Left kidney (tissue), 1 donor: ENCODE measurements at regions not wholly inside any gene's neighbourhood (a gene's known extent, or its start where the extent isn't known, plus 50 kb on each side); places are given as distances from the start of the nearest gene placed in this dataset.

Experiments
- DNase-seq: peaks from one replicate; pipeline ENCODE4 v3.0.0-alpha.2; 2013

DNA sequence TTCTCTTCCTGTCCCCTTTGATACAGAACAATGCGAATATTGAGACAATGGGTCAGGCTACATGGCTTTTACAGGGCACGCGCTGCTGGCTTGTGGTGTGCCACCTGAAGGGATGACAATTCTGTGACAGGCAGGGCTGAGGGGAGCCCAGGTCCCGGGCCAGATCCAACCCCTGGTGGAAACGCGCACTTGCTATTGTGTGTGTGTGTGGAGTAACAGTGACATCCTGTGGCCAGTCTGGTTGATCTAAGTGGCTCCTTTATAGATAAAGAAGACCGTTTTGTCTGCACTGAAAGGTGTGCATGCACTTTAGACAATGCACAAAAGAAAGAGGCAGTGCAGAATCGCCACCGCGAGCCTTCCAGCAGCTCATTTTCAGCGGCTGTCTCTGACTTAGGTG, 273.6 kb downstream of the HRH4 start:
- peak; percentile 60 for DNase-seq

DNA sequence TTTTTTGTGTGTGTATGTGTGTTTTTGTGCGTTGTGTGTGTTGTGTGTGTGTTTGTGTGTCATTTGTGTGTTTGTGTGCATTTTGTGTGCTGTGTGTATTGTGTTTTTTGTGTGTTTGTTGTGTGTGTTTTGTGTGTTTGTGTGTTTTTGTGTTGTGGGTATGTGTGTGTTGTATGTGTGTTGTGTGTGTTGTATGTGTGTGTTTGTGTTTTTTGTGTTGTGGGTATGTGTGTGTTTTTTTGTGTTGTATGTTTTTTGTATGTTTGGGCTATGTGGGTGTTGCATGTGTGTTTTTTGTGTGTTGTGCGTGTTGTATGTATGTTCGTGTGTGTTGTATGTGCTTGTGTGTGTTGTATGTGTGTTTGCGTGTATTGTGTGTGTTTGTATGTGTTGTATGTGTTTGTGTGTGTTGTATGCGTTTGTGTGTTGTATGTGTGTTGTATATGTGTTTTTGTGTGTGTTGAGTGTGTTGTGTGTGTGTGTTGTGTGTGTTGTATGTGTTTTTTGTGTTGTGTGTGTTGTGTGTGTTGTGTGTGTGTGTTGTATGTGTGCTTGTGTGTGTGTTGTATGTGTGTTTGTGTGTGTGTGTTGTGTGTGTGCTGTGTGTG, 275.3 kb downstream of the HRH4 start:
- DNase-seq = no peak

DNA sequence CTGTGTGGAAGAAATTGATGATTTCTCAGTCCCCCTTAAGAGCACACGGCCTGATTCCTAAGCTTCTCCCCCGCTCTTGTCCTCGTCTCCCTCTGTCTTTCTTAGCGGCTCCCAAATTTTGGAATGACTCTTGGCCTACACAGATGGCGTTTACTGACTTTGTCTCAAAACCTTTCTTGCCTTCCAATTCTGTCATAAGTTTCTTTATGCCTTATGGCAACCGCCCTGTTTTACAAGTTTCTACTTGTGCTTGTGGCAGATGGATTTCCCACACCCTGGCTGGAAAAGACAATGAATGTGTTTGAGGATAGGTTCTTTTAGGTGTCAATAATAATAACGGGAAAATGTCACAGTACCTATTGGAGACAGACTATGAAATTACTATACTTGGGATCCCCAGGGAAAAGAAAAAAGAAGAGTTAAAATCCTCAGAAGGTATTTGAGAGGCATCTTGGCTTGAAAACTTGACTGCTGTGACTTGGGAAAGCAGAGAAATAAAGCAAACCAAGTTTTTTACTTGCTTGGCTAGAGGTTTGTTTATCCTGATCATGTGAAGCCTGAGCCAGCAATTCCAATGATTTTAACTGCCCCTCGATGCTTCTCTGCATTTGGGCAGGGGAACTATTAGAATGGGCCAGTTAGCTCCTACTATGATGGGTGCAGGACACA, 276.4 kb downstream of the HRH4 start:
- DNase-seq = no peak

DNA sequence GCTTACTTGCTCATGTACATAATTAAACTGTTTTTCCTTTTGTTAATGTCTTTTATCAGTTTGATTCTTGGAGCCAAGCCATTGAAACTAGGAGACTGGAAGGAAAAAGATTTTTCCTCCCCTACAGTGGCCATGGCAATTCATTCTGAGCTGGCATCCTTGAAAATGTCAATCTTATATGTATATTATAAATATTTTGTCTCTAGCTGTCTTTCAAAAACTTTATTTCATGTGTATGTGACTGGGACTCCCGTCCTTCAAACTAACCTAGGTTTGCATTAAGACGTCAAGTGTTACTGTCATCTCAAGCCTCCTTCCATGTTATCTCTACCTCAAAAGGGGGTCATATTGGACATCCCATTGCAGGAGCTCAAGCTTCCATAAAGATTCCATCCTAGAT, 280.4 kb downstream of the HRH4 start:
- no peak for DNase-seq

DNA sequence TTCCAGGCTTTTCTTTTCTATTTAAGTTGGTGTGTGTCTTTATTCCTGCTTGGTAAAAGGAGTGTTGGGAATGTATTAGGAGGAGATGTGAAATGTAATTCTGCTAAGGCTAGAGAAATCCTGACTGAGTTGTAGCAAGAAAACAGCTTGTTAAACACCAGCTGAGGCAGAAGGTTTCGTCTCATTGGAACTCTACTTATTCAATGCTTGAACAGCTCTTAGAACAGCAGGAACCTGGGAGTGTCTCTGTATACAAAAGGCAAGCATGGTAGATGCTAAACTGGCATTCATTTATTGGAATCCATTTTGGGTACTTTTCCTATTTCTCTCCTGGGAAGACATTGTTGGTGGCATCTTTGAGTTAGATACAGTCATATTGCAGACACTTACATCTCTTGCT, 280.9 kb downstream of the HRH4 start:
- DNase-seq = no peak

DNA sequence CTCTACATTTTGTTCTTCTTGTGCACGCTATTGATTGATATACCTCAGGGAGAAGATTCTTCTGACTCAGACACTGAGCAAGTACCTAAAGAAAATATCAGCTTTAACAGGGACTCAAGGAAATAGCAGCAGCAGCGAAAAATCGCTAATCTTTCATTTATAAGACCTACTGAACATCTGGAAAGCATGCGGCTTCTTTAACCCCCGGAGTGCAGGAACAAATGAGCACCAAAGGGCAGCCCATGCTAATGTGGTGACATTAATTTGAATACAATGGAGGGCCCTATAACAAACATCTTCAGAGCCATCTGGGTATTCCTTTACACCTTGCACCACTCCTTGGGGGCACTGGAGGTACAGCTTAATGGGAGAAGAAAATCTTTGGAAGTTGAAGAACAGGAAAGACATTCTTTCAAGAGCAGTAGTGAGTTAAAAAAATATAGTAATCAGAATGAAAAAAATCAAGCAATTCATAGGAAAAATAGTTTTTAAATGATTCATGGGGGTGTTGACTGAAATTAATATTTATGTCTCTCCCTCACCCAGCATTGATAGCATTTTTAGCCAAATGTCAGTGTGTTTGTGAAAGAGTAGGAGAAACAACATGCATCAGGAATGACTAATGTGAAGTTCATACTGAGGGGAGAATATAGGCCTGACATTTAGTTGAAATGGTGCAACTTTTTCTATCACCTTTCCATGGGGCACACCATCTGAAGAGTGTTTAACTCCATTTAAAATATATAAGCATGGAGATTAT, 281.7 kb downstream of the HRH4 start:
- DNase-seq = no peak

DNA sequence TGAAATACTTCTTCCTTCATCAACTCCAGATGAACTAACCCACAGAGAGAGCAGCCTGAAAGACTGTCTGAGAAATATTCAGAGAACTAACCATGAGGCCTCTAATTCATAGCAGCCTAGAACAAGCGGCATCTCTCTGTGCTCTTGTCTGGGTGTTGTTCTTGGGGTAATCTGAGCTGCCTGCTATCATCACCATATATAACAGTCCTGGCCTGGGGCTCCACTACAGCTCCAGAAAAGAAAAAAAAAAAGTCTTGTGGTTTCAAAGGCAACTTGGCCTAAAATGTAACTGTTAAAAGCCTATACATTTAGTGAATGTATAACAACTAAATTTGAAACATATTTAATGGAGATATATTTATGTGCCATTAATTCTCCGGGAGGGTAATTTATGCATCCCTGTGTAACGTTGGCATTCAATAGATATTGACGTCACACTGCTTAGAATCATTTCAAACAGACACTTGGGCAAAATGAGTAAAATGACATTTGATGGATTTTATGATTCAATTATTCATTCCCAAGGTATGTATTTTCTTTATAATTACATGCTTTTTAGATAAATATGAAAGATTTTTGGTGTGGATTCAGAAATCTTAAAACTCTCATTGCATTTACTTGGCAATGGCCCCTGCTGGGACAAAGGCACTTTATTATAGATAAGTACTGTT, 294.3 kb downstream of the HRH4 start:
- no peak for DNase-seq

DNA sequence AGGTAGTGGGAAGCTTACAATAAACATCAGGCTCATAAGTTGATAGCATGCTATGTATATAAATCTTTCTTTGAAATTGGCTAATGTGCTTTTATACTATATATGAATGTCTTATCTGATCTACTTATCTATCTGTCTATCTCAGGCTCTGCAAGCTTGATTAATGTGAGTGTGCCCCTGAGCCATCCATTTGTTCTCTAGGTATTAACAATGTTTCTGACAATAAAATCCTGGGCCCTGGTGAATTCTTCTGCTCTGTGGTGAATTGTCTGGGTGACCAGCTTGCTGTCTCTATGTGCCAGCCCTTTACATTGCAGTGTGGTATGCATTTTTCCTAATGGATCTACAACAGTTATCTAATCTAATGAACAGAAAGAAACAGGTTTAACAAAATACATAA, 295.9 kb downstream of the HRH4 start:
- DNase-seq = no peak

DNA sequence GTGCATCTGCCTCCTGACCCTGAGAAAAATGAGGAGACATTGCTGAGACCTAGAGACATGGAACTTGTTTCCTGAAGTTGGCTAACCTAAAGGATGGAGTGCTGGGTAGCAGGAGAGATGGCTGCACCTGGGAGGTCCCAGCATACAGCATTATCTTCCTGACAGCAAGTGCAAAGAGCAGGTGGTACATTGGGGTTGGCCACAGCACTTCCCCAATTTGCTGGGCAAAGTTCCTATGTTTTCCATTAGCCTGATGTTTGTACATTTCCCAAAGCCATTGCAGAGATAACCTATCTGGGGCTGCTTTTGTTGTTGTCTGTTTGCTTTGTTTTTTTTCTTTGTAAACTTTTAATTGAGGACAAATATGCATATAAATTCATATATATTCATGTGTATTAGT, 296.7 kb downstream of the HRH4 start:
- DNase-seq = no peak

DNA sequence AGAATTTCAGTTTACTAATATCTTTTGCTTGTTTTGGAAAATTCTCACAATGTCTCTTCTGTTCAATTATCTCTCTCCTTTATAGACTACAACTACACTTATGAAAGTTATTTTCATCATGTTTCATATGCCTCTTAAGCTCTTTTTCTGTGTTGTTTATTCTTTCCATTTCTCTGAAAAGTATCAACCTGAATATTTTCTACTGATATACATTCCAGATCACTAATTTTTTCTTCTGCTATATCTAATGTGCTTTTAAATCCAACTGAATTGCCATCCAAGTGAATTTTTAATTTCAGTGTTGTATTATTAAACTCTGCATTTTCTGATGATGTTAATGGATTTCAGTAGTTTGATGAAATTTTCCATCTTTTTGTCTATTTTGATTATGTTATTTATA, 301.3 kb downstream of the HRH4 start:
- no peak for DNase-seq

DNA sequence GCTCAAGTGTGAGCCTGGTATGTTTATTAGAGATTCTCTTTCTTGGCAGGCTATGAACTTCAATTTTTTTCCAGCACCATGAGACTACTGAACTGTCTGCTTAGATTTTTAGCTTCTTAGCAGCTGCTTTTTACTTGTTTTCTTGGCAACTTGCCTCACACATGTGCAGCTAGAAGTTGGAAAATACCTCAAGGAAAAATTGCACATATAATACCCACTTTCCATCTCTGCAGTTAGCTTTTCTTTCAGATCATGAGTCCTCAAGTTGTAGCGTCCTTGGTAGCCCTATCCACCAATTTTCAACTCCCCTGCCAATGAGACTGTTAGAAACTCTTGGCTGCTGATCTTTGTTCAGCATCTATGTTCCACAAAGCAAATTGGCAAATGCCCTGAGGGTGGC, 302.1 kb downstream of the HRH4 start:
- DNase-seq = no peak

DNA sequence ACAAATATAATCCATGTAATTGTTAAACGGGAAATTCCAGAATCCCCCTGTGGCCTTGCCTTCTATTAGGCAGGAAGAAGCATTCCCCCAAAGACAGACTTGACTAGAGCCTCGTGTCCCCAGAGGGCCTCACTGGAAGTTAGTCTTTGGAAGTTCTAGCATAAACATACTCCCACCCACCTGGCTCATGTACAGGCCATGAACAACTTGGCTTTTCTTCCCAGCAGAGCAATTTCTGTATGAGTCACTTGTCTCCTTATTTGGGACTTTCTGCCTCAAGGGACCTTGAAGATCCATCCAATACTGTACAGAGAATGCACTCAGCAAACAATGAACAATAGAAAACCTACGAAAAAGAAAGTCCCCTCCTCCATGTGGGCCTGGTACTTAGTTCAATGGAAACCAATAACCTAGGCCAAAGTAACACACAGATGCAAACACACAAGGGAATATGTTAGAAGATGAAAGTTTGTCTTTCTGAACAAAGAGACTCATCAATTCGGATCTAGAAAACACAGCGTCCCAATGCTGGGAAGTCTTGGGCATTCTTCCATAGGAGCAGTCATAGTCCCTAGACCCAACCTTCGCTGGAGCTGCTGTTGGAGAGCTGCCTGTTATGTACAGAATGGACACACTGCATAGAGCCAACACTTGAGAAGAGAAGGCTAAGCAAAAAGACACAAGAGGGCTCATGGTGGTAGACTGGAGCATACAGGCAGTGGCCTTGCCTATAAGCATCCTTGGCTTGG, 303.5 kb downstream of the HRH4 start:
- DNase-seq = no peak

DNA sequence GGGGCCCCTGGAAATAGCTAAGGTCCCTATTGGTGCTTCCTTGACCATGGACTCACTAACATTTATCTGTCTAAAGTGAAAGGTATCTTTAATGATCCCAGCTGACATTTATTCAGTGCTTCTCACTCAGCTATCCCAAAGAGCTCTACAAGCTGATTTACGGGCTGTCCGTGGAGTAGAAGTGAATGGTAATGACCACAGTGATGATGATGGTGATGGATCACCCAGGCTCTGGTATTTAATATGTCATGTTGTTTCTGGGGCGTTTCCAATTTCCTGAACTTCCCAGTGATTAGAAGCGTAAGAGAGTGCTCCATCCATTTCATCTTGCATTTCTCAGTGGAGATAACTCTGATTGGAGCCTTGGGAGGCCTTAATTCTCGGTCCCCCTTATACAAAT, 304.3 kb downstream of the HRH4 start:
- DNase-seq = no peak

DNA sequence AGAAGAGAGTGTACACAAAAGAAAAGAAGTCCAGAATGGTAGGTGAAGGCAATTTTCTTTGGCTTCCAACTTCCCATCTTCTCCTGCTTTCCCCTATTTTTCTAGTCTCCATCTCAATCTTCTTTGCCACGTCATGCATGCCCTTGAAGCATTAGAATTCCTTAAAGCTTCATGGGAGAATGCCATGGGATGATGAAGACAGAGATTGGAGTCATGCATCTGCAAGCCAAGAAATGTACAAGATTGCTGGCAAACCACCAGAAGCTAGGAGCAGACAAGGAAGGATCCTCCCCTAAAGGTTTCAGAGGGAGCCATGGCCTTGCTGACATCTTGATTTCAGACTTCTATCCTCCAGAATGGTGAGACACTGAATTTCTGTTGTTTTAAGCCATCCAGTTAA, 305.9 kb downstream of the HRH4 start:
- DNase-seq = no peak

DNA sequence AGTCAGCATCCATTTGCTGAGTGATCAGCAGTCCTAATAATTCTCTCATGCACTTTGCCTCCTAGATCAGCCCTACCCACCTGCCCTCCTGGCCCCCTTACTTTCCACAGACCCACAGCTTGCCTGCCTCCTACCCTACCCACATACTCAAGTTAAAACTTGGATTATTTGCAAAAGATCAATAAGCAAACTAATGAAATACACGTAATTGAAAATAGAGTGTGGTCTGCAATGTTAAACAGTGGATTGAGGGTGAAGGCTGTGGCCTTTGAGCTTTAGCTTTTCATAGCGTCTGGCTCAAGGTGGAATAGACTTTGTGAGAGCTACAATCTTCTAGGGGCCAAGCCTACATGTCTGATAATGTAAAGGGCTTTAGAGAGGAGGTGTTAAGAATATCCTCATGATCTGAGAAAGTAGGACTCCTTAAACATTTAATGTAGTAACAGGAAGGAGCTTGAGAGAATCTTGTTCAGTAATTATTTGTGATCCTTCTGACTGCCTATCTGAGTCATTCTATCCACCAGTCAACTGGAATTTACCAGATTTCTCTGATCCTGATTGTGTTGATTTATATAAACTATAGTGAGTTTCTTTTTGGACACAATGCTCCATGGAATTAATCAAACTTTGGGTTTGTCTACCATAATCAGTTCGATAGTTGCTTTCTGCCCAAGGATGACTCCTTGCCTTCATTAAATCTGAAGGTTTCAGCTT, 310.0 kb downstream of the HRH4 start:
- DNase-seq = no peak

DNA sequence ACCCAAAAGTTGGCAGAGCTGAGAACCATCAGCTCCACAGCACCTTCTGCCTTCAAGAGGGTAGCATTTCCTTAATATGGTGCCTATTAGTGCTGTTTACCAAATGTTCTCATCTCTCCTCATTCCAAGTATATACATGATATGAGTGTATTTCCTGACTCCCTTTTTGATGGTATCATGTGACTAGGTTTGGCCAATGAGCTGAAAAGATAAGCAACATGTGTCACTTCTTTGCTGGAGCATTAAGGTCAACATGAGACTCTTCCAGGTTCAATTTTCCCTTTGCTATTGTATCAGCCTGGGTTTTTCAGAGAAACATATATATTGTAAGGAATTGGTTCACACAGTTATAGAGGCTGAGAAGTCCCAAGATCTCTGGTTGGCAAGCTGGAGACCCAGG, 310.9 kb downstream of the HRH4 start:
- DNase-seq = no peak

DNA sequence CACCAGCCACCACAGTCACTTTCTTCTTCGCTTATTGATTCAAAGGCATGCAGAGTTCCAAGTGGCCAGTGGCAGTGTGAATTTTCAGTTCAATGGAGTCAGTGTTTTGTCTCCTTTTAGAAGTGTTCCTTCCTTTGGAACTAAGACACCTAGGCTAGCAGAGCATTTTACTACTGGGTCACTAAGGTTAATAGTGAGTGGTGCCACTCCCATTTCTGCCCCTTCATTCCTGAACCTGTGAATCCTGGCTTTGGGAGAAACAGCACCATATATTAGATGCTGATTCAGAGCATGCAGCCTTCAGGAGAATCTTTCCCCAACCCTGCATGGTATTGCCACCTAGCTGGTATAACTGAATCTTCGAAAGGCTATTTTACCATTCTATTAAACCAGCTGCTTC, 312.7 kb downstream of the HRH4 start:
- no peak for DNase-seq

DNA sequence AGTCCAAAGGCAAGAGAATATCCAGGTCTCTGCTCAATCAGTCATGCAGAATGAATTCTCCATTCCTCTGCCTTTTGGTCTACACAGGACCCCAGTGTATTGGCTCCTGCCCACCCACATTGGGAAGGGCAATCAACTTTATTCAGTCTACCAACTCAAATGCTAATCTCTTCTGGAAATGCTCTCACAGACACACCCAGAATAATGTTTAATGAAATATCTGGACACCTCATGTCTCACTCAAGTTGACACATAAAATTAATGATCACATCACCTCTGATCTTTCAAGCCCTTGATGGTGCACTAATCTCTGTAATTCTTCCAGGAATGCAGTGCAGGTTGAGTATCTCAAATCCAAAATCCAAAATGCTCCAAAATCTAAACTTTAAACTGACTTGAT, 315.6 kb downstream of the HRH4 start:
- DNase-seq = no peak

DNA sequence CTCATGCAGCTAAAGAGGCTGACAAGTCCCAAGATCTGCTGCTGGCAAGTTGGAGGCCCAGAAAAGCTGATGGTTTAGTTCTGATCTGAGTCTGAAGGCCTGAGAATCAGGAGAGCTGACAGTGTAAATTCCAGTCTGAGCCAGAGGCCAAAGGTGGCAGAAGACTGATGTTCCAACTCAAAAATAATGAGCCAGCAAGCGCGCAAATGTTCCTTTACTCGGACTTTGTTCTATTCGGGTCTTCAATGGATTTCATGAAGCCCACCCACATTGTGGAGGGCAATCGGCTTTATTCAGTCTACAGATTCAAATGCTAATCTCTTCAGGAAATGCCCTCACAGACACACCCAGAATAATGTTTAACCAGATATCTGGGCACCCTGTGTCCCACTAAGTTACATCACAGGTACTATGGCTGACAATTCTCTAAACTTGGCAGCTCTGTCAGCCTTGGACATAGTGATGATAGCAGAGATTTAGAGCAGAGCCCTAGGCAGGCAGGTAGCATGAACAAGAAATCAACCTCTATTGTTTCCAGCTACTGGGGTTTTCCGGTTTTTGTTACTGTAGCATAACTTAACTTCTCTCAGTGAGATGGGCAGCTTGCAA, 318.5 kb downstream of the HRH4 start:
- no peak for DNase-seq

DNA sequence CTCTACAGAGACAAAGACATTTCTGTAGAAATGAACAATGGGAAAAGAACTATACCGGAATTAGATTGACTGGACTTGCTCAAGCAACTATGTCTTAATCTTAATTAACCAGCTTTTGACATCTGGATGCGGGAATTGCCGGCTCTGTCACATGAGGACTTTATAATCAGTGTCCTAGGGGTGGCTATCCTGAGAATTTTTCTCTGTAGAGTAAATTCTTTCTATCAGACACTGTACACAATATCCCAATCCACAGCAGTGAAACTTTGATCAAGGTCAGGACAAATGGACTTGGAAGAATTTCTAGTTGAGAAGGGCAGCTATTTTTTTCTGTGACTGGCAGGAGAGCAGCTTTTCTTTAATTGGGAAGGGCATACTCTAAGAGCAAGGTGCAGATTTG, 322.1 kb downstream of the HRH4 start:
- no peak for DNase-seq

DNA sequence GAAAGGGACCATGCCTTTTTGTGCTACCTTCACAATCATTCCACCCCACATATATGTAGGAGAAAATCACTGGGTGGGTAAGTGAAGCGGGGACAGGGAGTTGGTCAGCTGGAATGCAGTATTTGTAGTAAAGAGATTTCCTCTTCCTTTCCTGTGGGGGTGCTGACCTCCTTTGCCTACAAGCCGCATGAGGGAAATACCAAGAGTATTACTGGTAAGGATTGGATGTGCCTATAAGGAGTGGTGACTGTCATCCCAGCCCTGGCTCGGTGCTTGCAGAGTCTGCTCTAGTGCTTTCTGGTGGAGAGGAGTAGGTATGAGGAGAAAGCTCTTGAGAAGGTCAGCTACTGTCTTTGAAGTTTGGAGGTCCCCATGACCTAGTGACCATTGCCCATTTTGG, 324.6 kb downstream of the HRH4 start:
- DNase-seq = no peak
